GM12864 (cell line): ENCODE measurements at regions not wholly inside any gene's neighbourhood (a gene's known extent, or its start where the extent isn't known, plus 50 kb on each side); places are given as distances from the start of the nearest gene placed in this dataset.

Source experiments
- DNase-seq: peaks from one replicate; pipeline ENCODE4 v3.0.0-alpha.2; 2011; ENCODE audit warnings: low read depth
- H3K4me3 ChIP-seq: 2 replicates; pipeline ENCODE4 v1.5.1; 2011; ENCODE audit warnings: mild to moderate bottlenecking, low read depth, low read length, control low read depth
- TF ChIP-seq, protein P1 (sequence below): IDR thresholded peaks from 2 replicates; pipeline ENCODE4 v1.5.1; 2011; ENCODE audit warnings: low read depth, mild to moderate bottlenecking, moderate library complexity, low read length, control low read depth, inconsistent platforms; ENCODE audit errors: missing control alignments

DNA sequence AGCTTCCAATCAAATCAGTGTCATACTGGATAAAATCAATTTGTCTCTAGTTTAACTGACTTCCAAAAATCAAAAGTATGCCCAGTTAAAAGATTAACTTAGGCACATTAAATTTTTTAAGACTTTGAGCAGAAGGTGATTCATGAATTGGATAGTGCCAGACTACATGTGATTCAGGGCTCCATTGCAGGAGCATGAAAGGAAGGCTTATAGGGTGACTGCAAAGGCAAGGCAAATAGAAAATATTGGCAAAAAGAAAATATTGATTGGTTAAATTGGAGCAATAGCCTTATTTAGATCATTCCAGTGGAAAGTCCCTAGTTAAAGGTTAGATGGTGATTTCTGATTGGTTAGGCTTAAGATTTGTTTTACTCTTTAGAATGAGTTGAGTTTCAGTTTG lies 223.9 kb upstream of the ERCC4 start:
- no peak for DNase-seq
- TF ChIP-seq, protein P1, sequence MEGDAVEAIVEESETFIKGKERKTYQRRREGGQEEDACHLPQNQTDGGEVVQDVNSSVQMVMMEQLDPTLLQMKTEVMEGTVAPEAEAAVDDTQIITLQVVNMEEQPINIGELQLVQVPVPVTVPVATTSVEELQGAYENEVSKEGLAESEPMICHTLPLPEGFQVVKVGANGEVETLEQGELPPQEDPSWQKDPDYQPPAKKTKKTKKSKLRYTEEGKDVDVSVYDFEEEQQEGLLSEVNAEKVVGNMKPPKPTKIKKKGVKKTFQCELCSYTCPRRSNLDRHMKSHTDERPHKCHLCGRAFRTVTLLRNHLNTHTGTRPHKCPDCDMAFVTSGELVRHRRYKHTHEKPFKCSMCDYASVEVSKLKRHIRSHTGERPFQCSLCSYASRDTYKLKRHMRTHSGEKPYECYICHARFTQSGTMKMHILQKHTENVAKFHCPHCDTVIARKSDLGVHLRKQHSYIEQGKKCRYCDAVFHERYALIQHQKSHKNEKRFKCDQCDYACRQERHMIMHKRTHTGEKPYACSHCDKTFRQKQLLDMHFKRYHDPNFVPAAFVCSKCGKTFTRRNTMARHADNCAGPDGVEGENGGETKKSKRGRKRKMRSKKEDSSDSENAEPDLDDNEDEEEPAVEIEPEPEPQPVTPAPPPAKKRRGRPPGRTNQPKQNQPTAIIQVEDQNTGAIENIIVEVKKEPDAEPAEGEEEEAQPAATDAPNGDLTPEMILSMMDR = no peak
- H3K4me3 ChIP-seq = no peak overlapping the region

DNA sequence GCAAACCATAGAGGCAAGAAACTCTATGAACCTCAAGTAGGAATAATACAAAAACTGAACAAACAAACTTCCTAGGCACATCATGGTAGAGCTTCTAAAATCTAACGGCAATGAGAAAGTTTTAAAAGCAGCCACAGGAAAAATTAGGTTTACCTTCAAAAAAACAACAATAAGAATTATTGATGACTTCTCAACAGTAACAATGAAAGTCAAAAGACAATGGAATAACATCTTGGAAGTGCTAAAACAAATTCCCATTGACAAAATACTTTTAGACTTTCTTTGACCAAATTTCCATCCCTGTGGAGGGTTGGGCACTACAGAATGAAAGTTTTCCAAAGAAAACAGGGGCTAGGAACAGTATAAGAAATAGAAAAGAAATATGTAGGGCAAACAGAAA lies 222.9 kb upstream of the ERCC4 start:
- DNase-seq = no peak
- no peak overlapping the region for H3K4me3 ChIP-seq
- TF ChIP-seq, protein P1 = no peak

DNA sequence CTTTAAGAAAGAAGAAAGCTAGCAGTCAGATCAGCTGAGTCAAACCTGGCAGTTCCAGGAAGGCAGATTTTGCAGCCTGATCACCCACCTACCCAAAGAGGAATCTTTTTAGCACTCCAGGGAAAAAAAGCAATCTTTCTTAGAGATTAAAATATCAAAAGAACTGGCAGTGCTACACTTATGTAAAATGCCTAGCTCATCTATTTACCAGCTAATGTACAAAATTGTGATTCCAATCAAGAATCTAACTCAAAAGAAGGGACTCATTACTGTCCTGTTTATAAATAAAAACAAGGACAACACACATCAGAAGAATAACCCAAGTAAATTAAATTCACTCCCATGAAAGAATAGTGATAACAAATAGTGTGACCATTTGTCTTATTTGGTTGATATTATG lies 222.4 kb upstream of the ERCC4 start:
- DNase-seq = no peak
- H3K4me3 ChIP-seq = no peak overlapping the region
- TF ChIP-seq, protein P1 = no peak

DNA sequence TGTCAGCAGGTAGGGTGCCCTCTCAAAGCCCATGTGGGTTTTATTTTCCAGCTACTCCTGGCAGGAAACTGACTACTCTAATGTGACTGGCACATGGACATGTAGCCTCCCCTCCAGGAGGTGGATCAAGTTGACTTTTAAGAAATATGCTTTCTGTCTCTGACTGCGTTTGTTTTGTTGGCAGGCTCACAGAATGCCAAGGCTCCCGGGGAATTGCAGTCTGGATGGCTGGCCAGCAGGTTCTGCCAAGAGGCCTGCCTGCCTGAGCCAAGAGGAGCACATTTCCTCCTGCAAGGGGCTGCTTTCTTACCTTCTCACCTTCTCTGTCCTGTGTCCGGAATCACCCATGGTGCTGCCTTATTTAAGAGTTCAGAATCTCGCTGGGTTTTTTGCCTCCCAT lies 217.3 kb upstream of the ERCC4 start:
- TF ChIP-seq, protein P1 = no peak
- DNase-seq = no peak
- H3K4me3 ChIP-seq = no peak overlapping the region

DNA sequence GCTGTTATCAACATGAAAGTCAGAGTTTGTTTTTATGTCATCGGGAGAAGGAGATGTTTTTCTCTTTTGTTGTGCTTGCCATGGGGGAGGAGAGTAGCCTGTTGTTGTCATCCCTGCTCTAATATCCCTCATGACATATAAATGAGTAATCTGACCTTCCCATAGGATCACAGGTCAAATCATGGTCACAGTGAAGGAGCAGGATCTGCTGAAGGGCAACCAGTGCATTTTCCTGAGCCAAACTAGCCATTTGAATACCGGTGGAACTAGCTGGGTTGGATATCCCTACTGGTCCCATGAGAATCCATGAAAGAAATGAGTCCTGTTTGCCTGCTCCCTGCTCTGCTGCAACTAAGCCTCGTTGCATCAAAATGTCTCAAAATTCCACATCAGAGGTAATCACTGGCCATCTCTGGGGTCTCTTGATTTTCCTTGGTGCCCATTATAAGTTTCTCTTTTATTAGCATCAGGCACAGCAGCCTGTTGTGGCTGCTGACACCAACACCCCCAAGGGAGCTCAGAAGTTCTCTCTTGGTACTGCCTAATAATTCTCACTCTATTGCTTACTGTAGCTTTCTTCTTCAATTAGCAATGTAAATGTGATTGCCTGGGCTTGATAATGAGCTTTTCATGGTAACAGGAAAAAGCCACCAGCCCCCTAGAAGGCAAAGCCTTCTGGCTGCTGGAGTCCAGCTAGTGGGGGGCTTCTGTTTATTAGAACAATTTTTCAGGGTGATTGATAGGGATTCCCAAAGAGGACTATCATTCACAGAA lies 211.4 kb upstream of the ERCC4 start:
- DNase-seq = no peak
- no peak overlapping the region for H3K4me3 ChIP-seq
- TF ChIP-seq, protein P1 = no peak

DNA sequence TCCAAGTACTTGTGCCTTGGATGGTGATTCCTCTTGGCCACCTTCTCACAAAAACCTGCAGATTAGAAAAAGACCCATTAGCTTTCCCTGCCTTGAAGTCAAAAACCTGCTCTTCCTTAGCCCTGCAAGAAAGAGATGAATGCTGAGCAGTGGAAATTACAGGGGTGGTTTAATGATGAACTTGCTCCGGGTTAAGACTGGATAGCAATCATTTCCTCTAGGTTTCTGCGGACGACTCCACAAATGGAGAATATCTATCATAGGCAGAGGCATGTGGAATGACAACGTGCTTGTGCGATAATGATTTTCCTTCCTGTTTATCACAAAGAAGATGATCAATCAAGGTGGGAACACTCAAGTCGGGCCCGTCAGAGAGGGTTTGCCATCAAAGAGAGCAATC lies 201.2 kb upstream of the ERCC4 start:
- TF ChIP-seq, protein P1 = no peak
- DNase-seq = no peak
- H3K4me3 ChIP-seq = no peak overlapping the region

DNA sequence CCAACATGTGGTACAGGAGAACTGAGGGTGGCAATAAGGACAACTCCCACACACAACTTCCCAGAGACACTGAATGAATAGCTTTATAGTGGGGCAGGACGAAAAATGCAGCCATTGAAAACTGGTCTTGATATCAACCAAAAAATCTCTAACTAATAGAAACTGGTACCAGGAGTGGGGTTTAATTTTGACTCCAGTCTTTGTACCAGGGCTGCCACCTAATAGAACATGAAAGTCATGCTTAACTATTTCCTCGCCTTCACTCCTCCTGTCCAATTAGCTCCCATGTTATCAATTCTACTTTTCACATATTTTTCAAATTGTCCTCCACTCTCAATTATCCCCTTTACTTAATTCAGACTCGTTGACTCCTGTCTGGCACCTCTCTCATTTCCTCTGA lies 192.0 kb upstream of the ERCC4 start:
- TF ChIP-seq, protein P1 = no peak
- H3K4me3 ChIP-seq = no peak overlapping the region
- DNase-seq = no peak
